MG63 (cell line): ENCODE measurements at regions not wholly inside any gene's neighbourhood (a gene's known extent, or its start where the extent isn't known, plus 50 kb on each side); places are given as distances from the start of the nearest gene placed in this dataset.
A peak's percentile ranks its signal among the peaks of the same experiment; 100 is the strongest.
"Not testable (repeated sequence)": the region's sequence is repeated elsewhere in the genome, so short reads cannot be mapped to it uniquely, and the experiment has no call there.

ENCODE experiments used
- DNase-seq: peaks from one replicate; pipeline ENCODE4 v3.0.0-alpha.2; 2020
- H3K27me3 ChIP-seq: fragments of 250-450 bp; sonication (Bioruptor Pico); 2 replicates; pipeline ENCODE4 v1.5.1; 2020; ENCODE audit warnings: mild to moderate bottlenecking, moderate library complexity
- H3K36me3 ChIP-seq: fragments of 250-450 bp; sonication (Bioruptor Pico); 2 replicates; pipeline ENCODE4 v1.5.1; 2020; ENCODE audit warnings: mild to moderate bottlenecking, moderate library complexity
- H3K4me3 ChIP-seq: fragments of 250-450 bp; sonication (Bioruptor Pico); 2 replicates; pipeline ENCODE4 v1.5.1; 2020; ENCODE audit warnings: mild to moderate bottlenecking, moderate library complexity
- H3K9me3 ChIP-seq: fragments of 250-450 bp; sonication (Bioruptor Pico); 2 replicates; pipeline ENCODE4 v1.5.1; 2020; ENCODE audit warnings: mild to moderate bottlenecking, moderate library complexity

DNA sequence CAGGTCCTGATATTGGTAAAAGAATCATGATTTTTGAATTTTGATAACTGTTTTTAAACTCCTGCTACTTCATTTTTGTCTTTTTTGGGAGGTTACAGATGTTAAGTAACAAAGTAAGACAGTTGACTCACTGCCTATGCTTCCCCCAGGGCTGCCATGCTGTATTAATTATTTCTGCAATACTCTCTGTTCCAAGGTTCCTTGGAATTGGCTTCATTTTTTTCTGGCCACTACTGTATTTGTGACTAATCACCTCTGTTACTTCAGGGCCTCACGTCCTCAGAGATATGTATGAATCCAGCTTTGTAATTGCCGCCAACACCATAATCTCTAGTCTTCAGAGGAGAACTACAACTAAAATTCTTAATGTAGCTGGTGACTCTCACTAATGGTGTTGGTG lies 1729.3 kb downstream of the C4orf33 start:
- peak; percentile 4 for DNase-seq
- Histone ChIP-seq H3K4me3 (no peak overlapping the region), H3K27me3 (no peaks in the 10 kb centered on the region), H3K36me3 (no peaks in the 10 kb centered on the region), H3K9me3 (no peaks in the 10 kb centered on the region)

DNA sequence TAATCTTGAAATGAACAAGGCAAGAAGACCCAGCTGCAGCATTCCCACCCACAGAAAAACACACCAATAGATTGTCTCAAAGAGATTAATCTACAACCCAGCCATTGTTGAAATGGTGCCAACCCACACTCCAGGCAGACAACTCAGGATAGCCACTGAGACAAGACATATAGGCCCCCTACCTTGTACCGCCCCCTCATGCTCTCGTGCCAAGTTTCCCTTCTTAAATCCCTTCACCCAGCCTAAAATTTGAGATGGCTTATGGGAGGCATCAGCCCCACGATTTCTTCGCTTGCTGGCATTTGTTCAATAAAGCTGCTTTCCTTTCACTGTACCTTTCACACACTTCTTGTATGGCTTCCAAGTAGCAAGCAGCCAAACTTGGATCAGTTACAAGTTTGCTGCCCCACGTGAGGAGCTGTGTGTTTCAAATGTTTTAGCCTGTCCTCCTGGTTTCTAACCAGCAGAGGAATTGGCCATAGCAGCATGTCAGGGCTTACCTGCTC lies 1754.1 kb downstream of the C4orf33 start:
- DNase-seq = no peak
- Histone ChIP-seq H3K27me3 (no peaks in the 10 kb centered on the region), H3K4me3 (no peak overlapping the region), H3K9me3 (no peaks in the 10 kb centered on the region), H3K36me3 (no peaks in the 10 kb centered on the region)

DNA sequence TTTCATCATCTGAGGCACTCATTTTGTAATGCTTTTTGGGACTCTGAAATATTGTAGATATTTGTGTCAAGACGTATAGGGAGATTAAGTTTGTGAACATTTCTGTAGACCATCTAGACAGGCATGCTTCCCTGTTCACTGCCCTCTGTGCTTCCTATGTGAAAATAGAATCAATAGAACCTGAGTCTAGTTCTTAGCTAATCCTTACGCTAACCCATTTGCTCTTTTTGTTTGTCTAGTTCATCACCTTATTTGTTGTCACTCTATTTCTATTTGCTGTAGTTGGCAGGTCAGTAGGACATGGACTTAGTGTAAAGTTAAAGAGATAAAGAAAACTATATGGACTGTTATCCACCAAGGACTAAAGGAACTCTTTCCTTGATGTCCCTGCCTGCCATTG lies 1755.2 kb downstream of the C4orf33 start:
- Histone ChIP-seq H3K36me3 (no peaks in the 10 kb centered on the region), H3K4me3 (no peak overlapping the region), H3K9me3 (no peaks in the 10 kb centered on the region), H3K27me3 (no peaks in the 10 kb centered on the region)
- no peak for DNase-seq

DNA sequence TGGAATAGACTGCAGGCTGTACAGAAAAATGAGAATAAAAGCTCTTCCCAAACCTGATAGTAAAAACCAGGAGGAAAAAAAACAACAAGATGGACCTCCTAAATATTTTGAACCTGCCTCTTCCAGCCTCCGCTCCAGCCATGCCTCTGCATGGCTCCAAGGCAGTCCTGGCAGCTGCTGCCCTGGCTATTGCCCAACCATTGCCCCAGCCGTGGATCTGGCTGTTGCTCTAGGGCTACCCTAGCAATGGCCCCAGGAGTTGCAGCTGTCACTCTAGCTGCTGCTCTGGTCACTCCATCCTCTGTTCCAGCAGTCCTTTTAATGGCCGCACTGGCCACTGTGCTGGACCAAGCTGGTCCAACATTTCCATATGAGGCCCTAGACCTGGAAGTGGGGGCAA lies 1756.0 kb downstream of the C4orf33 start:
- Histone ChIP-seq H3K4me3 (no peak overlapping the region), H3K27me3 (no peaks in the 10 kb centered on the region), H3K9me3 (no peaks in the 10 kb centered on the region), H3K36me3 (no peaks in the 10 kb centered on the region)
- DNase-seq = no peak

DNA sequence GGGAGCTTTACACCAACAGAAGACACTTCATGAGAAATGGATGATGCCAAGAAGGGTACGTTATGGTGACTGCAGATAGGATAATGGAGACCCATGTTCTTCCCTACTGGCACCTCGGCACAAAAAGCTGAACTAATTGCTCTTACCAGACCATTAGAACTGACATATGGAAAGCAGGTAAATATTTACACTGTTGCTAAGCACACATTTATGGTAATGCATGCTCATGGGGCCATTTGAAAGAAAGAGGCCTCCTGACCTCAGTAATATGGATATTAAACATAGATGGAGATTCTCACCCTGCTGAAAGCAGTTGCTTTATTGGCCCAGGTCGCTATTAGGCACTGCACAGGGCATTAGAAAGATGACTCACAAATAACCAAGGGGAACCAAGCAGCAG lies 1759.6 kb downstream of the C4orf33 start:
- DNase-seq = no peak
- no peaks in the 10 kb centered on the region for H3K9me3 ChIP-seq
- no peaks in the 10 kb centered on the region for H3K27me3 ChIP-seq
- H3K4me3 ChIP-seq = no peak overlapping the region
- no peaks in the 10 kb centered on the region for H3K36me3 ChIP-seq

DNA sequence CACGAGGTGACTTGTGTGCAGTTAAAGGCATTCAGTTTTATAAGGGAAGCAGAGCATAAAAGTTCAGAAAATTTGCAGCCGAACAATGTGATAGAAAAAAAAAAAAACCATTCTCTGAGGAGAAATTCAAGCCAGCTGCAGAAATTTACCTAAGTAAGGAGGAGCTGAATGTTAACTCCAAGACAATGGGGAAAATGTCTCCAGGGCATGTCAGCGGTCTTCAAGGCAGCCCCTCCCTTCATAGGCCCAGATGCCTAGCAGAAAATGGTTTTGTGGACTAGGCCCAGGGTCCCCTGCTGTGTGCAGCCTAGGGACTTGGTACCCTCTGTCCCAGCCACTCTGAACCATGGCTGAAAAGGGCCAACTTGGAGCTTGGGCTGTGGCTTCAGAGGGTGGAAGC lies 1764.0 kb downstream of the C4orf33 start:
- H3K9me3 ChIP-seq = no peaks in the 10 kb centered on the region
- H3K36me3 ChIP-seq = no peaks in the 10 kb centered on the region
- DNase-seq = no peak
- H3K27me3 ChIP-seq = no peaks in the 10 kb centered on the region
- no peak overlapping the region for H3K4me3 ChIP-seq

DNA sequence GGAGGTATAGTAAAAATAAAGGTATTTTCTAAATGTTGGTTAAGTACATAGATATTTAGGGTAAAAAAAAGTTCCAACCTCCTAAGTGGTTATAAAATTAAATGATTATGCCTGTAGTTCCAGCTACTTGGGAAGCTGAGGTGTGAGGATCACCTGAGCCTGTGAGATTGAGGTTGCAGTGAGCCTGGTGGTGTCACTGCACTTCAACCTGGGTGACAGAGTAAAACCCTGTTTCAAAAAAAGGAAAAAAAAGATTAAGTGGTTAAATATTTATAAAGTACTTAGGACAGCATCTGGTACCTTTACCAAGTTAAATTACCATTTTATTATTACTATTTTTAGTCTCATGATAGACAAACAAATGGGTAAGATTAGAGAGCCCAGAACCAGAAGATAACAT lies 1801.0 kb downstream of the C4orf33 start:
- no peaks in the 10 kb centered on the region for H3K36me3 ChIP-seq

DNA sequence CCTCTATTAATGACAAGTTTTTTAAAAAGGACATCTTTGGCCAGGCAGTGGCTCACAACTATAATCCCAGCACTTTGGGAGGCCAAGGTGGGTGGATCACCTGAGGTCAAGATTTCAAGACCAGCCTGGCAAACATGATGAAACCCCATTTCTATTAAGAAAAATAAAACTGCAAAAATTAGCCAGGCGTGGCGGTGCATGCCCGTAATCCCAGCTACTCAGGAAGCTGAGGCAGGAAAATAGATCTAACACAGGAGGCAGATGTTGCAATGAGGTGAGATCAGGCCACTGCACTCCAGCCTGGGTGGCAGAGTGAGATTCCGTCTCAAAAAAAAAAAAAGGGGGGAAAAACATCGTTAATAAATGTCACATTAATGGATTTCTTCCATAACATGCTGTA lies 1805.4 kb downstream of the C4orf33 start:
- DNase-seq = no peak
- no peak overlapping the region for H3K4me3 ChIP-seq
- no peaks in the 10 kb centered on the region for H3K36me3 ChIP-seq
- no peaks in the 10 kb centered on the region for H3K27me3 ChIP-seq
- H3K9me3 ChIP-seq = no peaks in the 10 kb centered on the region

More for the DNA sequence above, 1801.0 kb downstream of the C4orf33 start:
- DNase-seq = no peak
- Histone ChIP-seq H3K4me3 (no peak overlapping the region), H3K9me3 (no peaks in the 10 kb centered on the region), H3K27me3 (no peaks in the 10 kb centered on the region)

DNA sequence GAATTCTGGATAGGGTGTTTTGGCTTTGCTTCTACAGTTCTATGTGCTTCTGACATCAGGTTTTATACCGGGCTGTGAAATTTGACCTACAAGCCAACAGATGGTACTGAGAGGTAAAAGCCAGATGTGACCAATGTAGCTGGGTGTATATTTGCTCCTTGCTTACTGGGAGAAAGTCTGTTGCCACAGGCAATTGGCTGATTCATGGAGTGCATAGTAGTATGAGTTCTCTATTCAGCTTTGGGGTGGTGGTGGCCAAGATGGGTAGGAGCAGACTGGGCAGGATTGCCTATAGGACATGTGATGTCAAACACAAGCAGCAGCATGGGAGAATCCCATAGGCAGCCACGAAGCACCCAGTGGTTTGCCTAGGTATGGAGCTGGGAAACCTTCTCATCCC lies 1827.0 kb downstream of the C4orf33 start:
- no peaks in the 10 kb centered on the region for H3K9me3 ChIP-seq
- no peak overlapping the region for H3K4me3 ChIP-seq
- no peaks in the 10 kb centered on the region for H3K27me3 ChIP-seq
- DNase-seq = no peak
- H3K36me3 ChIP-seq = no peaks in the 10 kb centered on the region

DNA sequence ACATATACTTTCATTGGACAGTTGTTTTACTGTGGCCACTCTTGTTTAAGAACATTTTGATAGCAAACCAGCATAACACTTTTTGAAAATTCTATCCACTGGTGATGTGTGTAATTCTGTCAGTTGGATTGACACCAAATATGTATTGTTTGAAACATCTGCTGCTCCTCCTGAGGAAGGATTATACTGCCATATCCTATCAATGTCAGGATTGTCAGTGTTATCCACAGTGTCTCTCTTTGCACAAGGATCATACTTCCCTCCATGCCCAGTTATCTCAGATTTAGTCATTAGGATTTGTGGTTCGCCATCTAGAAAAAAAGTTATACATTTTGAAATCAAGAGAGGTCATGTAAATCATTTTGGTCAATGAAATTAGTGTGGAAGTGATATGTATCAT lies 1859.6 kb downstream of the C4orf33 start:
- Histone ChIP-seq H3K9me3 (no peaks in the 10 kb centered on the region), H3K27me3 (no peaks in the 10 kb centered on the region), H3K36me3 (no peaks in the 10 kb centered on the region), H3K4me3 (no peak overlapping the region)
- no peak for DNase-seq

DNA sequence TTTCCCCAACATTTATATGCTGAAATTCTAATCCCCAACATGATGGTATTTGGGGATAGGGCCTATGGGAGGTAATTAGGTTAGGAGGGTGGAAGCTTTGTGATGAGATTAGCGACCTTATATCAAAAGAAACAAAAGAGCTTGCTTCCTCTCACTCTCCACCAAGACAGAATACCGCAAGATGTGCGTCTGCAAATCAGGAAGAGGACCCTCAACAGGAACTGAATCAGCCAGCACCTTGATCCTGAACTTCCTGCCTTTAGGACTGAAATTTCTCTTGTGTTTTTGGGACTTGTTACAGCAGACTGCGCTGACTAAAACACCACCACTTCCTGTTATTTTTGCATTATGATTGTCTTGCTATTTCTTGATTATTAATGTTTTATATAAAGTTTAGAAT lies 1889.4 kb downstream of the C4orf33 start:
- H3K27me3 ChIP-seq = no peaks in the 10 kb centered on the region
- no peaks in the 10 kb centered on the region for H3K9me3 ChIP-seq
- no peaks in the 10 kb centered on the region for H3K36me3 ChIP-seq
- no peak overlapping the region for H3K4me3 ChIP-seq
- no peak for DNase-seq

DNA sequence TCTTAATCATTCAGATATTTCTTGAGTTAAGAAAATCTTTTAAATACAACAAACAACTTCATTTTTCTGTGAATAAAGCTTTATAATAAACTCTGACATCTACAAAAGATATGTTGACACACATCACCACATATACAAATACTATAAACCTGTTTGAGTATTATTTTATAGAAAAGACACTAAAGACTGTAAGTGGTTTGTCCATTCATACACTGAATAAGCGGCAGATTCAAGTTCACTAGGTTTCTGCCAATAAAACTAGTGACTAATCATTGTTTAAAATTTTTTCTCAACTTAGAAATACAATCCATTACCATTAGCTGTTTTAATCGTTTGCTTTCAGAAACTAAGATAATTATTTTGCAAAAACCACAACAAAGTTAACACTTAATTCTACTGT lies 1900.0 kb downstream of the C4orf33 start:
- Histone ChIP-seq H3K9me3 (no peaks in the 10 kb centered on the region), H3K36me3 (no peaks in the 10 kb centered on the region), H3K4me3 (no peak overlapping the region), H3K27me3 (no peaks in the 10 kb centered on the region)
- no peak for DNase-seq

DNA sequence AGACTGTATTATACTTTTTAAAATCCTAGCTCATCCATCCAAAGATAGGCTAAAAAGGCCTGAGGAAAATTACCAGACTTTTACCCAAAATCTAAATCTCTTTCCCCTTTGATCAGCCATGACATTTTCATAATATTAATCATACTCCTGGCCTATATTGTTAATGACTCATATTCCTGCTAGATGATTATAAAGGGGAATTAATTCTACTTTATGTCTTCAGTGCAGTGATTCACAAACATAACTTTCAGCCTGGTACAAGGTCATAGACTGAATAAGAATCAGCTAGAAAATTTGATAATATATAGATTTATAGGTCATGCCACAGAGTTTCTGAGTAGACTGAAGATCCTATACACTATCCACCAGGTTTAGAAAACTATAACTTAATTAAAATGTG lies 1905.4 kb downstream of the C4orf33 start:
- no peaks in the 10 kb centered on the region for H3K36me3 ChIP-seq

DNA sequence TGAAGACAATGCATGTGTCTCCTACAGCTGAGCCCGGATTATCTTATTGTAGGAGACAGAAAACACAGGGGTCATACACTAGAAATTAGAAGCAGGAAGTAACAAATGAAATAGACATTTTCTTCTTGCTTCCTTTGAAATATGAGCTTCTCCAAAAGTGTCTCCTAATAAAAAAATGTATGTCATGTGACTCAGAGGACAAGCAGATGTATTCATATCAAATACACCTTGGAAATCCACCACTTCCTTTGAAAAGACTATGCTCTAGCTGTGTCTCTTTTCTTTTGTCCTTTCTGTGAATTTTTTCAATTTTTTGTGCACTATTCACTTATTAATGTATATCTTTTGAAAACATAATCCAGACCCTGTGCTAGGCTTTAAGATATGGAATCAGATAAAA lies 1906.2 kb downstream of the C4orf33 start:
- H3K9me3 ChIP-seq = no peaks in the 10 kb centered on the region
- H3K27me3 ChIP-seq = no peaks in the 10 kb centered on the region
- no peaks in the 10 kb centered on the region for H3K36me3 ChIP-seq
- DNase-seq = no peak
- no peak overlapping the region for H3K4me3 ChIP-seq

More for the DNA sequence above, 1905.4 kb downstream of the C4orf33 start:
- H3K4me3 ChIP-seq = no peak overlapping the region
- H3K27me3 ChIP-seq = no peaks in the 10 kb centered on the region
- DNase-seq = no peak
- H3K9me3 ChIP-seq = no peaks in the 10 kb centered on the region

DNA sequence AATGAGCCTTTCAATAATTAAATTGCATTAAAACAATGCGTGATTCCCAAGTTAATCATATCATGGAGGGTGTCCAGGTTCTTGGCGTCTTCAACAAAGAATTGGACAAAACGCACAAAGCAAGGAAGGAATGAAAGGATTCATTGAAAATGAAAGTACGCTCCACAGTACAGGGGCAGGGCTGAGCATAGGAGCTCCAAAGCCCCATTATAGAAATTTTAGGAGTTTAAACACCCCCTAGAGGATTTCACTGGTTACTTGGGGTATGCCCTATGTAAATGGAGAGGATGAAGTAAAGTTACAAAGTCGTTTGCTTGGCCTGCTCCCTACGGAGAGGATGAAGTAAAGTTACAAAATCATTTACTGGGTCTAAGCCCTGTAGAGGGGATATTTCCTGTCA lies 1910.4 kb downstream of the C4orf33 start:
- Histone ChIP-seq H3K9me3 (no peaks in the 10 kb centered on the region), H3K36me3 (no peaks in the 10 kb centered on the region), H3K4me3 (no peak overlapping the region), H3K27me3 (no peaks in the 10 kb centered on the region)
- no peak for DNase-seq

DNA sequence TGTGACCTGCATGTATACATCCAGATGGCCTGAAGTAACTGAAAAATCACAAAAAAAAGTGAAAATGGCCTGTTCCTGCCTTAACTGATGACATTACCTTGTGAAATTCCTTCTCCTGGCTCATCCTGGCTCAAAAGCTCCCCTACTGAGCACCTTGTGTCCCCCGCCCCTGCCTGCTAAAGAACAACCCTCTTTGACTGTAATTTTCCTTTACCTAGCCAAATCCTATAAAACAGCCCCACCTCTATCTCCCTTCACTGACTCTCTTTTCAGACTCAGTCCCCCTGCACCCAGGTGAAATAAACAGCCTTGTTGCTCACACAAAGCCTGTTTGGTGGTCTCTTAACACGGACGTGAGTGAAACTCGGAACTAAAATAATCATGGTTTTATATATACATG lies 1916.0 kb downstream of the C4orf33 start:
- not testable (repeated sequence) for H3K36me3 ChIP-seq, DNase-seq, H3K9me3 ChIP-seq, H3K4me3 ChIP-seq, H3K27me3 ChIP-seq

DNA sequence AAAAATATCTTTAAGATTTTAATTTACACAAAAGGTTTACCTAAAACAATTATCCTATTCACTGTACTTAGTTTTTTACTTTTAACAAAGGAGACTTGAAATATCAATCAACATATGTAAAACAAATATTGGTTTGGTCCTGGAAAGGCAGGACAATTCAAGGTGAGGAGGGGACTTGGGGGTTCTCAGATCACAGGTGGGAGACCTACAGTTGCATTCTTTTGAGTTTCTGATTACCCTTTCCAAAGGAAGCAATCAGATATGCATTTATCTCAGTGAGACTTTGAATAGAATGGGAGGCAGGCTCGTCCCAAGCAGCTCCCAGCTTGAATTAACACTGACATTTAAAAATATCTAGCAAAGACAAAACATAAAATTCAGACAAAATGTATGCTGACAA lies 1917.3 kb downstream of the C4orf33 start:
- Histone ChIP-seq H3K4me3 (no peak overlapping the region), H3K27me3 (no peaks in the 10 kb centered on the region), H3K36me3 (no peaks in the 10 kb centered on the region), H3K9me3 (no peaks in the 10 kb centered on the region)
- no peak for DNase-seq

DNA sequence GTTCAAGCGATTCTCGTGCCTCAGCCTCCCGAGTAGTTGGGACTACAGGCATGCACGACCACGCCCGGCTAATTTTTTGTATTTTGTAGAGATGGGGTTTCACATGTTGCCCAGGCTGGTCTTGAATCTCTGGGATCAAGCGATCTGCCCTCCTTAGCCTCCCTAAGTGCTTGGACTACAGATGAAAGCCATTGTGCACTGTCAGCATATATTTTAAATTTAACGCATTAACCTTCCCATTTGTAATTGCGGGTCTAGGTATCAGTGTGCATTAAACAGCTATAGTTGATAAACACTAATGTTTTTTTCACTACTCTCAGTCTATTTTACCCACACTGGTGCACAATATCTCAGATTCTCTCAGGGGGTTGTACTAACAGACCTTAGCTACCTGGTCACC lies 1930.8 kb downstream of the C4orf33 start:
- H3K4me3 ChIP-seq = no peak overlapping the region
- H3K36me3 ChIP-seq = no peaks in the 10 kb centered on the region
- no peaks in the 10 kb centered on the region for H3K27me3 ChIP-seq
- no peak for DNase-seq
- H3K9me3 ChIP-seq = no peaks in the 10 kb centered on the region

DNA sequence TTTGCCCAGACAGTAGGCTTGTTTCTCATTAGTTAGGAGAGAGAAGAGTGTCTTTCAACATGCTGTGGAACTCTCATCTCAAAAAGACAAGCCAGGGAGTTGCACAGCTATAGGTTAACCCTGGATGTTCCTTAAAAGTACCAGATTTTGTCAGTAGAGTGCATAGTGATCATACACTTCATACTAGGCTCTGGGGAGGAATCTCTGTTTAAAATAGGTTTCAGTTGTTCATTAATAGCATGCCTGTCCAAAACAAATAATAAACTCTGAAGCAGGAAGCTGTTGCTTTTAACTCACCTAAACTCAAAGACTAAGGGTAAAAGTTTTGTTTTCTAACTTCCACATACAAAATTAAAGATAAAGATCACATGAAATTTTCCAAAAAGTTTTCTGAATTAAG lies 1948.4 kb downstream of the C4orf33 start:
- no peaks in the 10 kb centered on the region for H3K27me3 ChIP-seq
- no peak for DNase-seq
- H3K4me3 ChIP-seq = no peak overlapping the region
- no peaks in the 10 kb centered on the region for H3K9me3 ChIP-seq
- no peaks in the 10 kb centered on the region for H3K36me3 ChIP-seq
